ENCODE measurements at regions not wholly inside any gene's neighbourhood (a gene's known extent, or its start where the extent isn't known, plus 50 kb on each side); places are given as distances from the start of the nearest gene placed in this dataset.

DNA sequence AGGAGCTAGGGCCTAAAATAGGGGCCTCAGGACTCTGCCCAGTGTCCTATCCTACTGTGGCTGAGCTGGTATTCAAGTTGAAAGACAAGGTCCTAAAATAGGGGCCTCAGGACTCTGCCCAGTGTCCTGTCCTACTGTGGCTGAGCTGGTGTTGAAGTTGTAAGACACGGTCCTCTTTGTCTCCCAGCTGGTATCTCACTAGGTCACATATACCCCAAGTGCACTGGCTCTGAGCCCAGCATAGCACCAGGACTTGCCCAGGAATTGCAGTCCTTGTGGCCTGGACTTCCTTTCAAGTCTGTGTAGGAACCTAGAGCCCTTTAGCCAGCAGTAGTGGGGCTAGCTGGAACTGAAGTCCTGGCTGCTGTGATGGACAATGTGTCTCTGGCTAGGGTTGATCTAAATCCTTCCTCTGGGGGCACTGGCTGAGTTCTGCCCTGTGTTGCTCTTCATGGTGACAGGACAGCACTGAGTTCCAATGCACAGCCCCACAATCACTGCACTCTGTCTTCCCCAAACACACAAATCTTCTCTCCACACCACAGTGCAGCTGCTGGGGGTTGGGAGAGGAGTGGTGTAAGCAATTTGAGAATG, 260.5 kb downstream of the HAPSTR1 start:
- Mint-ChIP-seq H3K27ac (no peak overlapping the region), H3K4me3 (no peak overlapping the region), H3K9me3 (peaks cover 4 to 22% (median 11%) of the 10 kb centered on the region in 6 donors), H3K27me3 (ENCODE audit: low read depth in 3 of 3) (peaks cover 0 to 2% (median 0%) of the 10 kb centered on the region in 3 donors), H3K4me1 (no peaks in the 10 kb centered on the region), H3K36me3 (peaks cover 0 to 8% (median 0%) of the 10 kb centered on the region in 3 donors)
- DNase-seq = no peak

GRCh38 chr16:9357829-9358228, 266.4 kb downstream of the HAPSTR1 start:
- Mint-ChIP-seq H3K4me1 (no peaks in the 10 kb centered on the region), H3K4me3 (no peak overlapping the region), H3K36me3 (no peaks in the 10 kb centered on the region), H3K9me3 (peaks cover 2 to 24% (median 8%) of the 10 kb centered on the region in 6 donors), H3K27me3 (ENCODE audit: low read depth in 3 of 3) (peaks cover 2 to 4% (median 3%) of the 10 kb centered on the region in 3 donors), H3K27ac (no peak overlapping the region)
- DNase-seq = no peak

DNA sequence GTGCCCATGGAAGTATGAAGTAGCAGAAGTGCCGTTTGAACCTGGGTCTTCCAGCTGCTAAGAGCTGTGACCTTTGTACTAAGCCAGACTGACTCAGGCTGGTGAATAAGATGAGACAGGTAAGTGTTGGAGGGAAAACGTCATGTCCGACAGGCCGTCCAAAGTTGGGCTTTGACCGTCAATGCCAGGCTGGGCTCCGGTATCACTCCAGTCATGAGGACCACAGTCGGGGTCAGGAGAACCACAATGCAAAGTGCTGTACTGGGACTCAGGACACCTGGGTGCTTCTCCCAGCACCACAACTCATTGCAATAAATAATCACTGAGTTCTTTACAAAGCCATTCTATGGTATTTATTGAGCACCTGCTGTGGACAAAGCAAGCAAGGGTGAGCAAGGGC, 268.6 kb downstream of the HAPSTR1 start:
- H3K27me3 Mint-ChIP-seq (ENCODE audit: low read depth in 3 of 3) = peaks cover 2 to 8% (median 3%) of the 10 kb centered on the region in 3 donors
- H3K4me1 Mint-ChIP-seq = no peaks in the 10 kb centered on the region
- H3K9me3 Mint-ChIP-seq = peaks cover 2 to 24% (median 8%) of the 10 kb centered on the region in 6 donors
- H3K4me3 Mint-ChIP-seq = no peak overlapping the region
- H3K36me3 Mint-ChIP-seq = no peaks in the 10 kb centered on the region
- DNase-seq = no peak
- no peak overlapping the region for H3K27ac Mint-ChIP-seq

DNA sequence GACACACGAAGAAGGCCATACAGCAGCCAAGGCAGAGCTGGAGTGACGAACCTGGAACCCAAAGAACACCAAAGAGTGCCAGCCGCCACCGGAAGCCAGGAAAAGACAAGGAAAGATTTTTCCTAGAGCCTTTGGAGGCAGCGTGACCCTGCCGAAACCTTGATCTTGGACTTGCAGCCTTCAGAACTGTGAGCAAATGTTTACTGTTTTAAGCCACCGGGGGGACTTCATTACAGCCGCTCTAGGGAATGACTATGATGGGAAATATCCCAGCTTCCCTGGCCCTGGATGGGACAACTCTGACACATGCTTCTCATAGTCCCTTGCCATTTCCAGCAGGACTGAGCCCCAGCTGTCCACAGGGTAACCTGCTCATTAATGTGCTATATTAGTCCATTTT, 270.6 kb downstream of the HAPSTR1 start:
- Mint-ChIP-seq H3K27ac (no peak overlapping the region), H3K4me3 (no peak overlapping the region), H3K27me3 (ENCODE audit: low read depth in 3 of 3) (peaks cover 0 to 8% (median 6%) of the 10 kb centered on the region in 3 donors), H3K4me1 (no peaks in the 10 kb centered on the region), H3K36me3 (no peaks in the 10 kb centered on the region), H3K9me3 (peaks cover 0 to 18% (median 5%) of the 10 kb centered on the region in 6 donors)
- no peak for DNase-seq

GRCh38 chr16:9362604-9363003, 271.2 kb downstream of the HAPSTR1 start:
- Mint-ChIP-seq H3K36me3 (no peaks in the 10 kb centered on the region), H3K4me3 (no peak overlapping the region), H3K9me3 (peaks cover 0 to 12% (median 3%) of the 10 kb centered on the region in 6 donors), H3K27me3 (ENCODE audit: low read depth in 3 of 3) (peaks cover 0 to 8% (median 6%) of the 10 kb centered on the region in 3 donors), H3K27ac (no peak overlapping the region), H3K4me1 (no peaks in the 10 kb centered on the region)
- DNase-seq = no peak

GRCh38 chr16:9363520-9363919, 272.1 kb downstream of the HAPSTR1 start:
- no peaks in the 10 kb centered on the region for H3K36me3 Mint-ChIP-seq
- H3K9me3 Mint-ChIP-seq = peaks cover 0 to 9% (median 1%) of the 10 kb centered on the region in 6 donors
- H3K4me3 Mint-ChIP-seq = no peak overlapping the region
- no peak overlapping the region for H3K27ac Mint-ChIP-seq
- DNase-seq = no peak
- peaks cover 0 to 10% (median 6%) of the 10 kb centered on the region in 3 donors for H3K27me3 Mint-ChIP-seq (ENCODE audit: low read depth in 3 of 3)
- H3K4me1 Mint-ChIP-seq = no peaks in the 10 kb centered on the region

DNA sequence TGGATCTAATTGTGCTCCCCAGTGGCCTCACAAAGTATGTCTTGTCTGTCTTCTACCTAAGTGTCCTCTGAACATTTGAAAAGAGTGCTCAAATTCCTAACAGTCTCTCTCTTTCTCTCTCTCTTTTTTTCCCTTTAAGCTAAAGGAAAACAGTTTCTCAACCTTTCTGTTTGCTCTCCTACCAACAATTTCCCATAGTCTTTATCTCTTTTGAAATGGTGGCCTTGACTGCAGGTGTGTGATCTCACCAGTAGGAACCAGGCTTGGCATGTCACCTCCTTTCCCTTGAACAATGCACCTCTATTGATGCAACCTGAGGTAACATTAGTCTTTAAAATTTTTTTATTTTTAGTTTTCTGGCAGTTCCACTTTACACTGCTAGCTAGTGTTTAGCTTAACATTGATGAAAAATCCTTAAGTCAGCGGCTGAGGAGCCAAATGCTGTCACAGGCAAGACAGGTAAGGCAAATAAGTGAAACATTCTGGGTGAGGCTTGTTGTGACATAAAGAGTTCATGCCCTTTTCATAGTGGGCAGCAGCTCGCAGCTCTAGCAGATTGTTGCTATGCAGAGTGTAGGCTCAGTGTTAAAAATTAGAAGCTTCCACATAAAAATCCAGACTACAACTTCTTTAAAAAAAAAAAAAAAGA, 273.4 kb downstream of the HAPSTR1 start:
- no peaks in the 10 kb centered on the region for H3K4me1 Mint-ChIP-seq
- peaks cover 0 to 9% (median under 1%) of the 10 kb centered on the region in 6 donors for H3K9me3 Mint-ChIP-seq
- H3K27me3 Mint-ChIP-seq (ENCODE audit: low read depth in 3 of 3) = peaks cover 0 to 8% (median 2%) of the 10 kb centered on the region in 3 donors
- H3K36me3 Mint-ChIP-seq = no peaks in the 10 kb centered on the region
- H3K27ac Mint-ChIP-seq = no peak overlapping the region
- no peak for DNase-seq
- H3K4me3 Mint-ChIP-seq = no peak overlapping the region

GRCh38 chr16:9365370-9365728, 273.9 kb downstream of the HAPSTR1 start:
- H3K36me3 Mint-ChIP-seq = no peaks in the 10 kb centered on the region
- peaks cover 0 to 8% (median 7%) of the 10 kb centered on the region in 3 donors for H3K27me3 Mint-ChIP-seq (ENCODE audit: low read depth in 3 of 3)
- no peak overlapping the region for H3K4me3 Mint-ChIP-seq
- no peak overlapping the region for H3K27ac Mint-ChIP-seq
- DNase-seq = no peak
- no peaks in the 10 kb centered on the region for H3K4me1 Mint-ChIP-seq
- peaks cover 0 to 9% (median under 1%) of the 10 kb centered on the region in 6 donors for H3K9me3 Mint-ChIP-seq

DNA sequence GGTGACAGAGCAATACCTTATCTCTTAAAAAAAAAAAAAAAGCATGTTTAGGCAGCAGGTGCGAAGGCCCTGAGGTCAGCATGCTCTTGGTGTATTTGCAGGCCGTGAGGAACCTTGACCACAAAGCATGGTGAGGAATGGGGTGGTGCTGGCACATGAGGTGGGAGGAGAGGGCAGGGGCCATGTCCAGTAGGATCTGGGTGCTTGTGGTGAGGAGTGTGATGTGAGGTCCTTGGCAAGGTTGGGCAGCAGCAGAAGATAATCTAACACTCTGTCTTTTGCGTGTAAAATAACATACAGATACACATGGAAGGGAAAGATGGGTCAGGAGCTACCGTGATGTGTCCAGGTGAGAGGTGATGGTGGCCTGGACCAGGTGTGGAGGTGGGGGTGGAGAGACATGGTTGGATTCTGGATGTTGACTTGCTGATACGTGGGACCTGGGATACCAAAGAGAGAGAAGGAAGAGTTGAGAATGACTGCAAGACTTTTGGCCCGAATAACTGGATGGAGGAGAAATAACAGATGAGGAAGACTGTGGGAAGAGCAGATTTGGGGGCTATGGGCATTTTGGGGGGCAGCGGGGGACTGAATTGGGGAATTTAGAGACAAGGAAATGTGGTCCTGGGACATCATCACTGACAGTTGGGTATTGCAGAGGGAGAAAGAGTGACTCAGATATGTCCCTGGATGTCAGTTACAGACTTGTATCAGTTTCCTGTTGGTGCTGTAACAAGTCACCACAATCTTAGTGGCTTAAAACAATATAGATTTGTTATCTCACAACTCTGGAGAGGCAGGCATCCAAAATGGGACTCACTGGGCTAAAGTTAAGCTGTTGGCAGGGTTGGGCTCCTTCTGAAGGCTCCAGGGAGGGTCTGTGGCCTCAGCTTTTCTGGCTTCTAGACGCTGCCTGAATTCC, 274.9 kb downstream of the HAPSTR1 start:
- Mint-ChIP-seq H3K9me3 (peaks cover 0 to 9% (median under 1%) of the 10 kb centered on the region in 6 donors), H3K27me3 (ENCODE audit: low read depth in 3 of 3) (peaks cover 0 to 7% (median 6%) of the 10 kb centered on the region in 3 donors), H3K4me1 (no peaks in the 10 kb centered on the region), H3K4me3 (no peak overlapping the region), H3K27ac (no peak overlapping the region), H3K36me3 (no peaks in the 10 kb centered on the region)
- no peak for DNase-seq

- DNase-seq = no peak
- Mint-ChIP-seq H3K4me1 (no peaks in the 10 kb centered on the region), H3K27ac (no peak overlapping the region), H3K27me3 (ENCODE audit: low read depth in 3 of 3) (peaks cover 0 to 7% (median 5%) of the 10 kb centered on the region in 3 donors), H3K36me3 (no peaks in the 10 kb centered on the region), H3K9me3 (peaks cover 0 to 2% (median under 1%) of the 10 kb centered on the region in 6 donors), H3K4me3 (no peak overlapping the region)
Observed at GRCh38 chr16:9370061-9370491, 278.6 kb downstream of the HAPSTR1 start.

DNA sequence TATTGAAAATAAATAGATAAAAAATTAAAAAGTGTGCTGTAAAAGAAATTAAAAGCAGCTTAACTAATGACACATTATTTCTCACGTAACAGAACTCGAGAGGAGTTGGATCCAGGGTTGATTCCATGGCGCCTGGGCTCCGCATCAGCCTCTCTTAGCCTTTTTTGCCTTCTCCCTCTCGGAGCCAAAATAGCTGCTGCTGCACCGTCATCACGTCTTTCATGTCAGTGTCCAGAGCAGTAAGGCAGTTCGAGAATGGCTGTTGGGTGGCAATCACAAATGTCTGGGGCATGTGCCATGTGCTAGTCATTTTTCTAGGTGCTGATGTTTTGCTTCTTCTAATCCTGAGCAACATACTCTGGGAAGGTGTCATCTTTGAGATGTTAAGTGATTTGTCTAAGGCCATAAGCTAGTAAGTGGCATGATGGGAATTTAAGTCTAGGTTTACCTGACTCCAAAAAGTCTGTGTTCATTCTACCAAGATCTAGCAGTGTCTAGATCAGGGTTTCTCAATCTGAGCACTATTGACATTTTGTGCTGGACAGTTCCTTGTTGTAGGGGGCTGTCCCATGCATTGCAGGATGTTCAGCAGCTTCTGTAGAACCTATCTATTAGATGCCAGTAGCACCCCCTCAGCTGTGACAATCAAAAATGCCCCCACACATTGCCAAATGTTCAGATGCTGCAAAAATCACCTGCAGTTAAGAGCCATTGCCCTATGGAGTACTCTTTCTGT, 280.4 kb downstream of the HAPSTR1 start:
- H3K27me3 Mint-ChIP-seq (ENCODE audit: low read depth in 3 of 3) = peaks cover 0 to 5% (median 5%) of the 10 kb centered on the region in 3 donors
- no peaks in the 10 kb centered on the region for H3K4me1 Mint-ChIP-seq
- no peak for DNase-seq
- peaks cover 0 to 2% (median under 1%) of the 10 kb centered on the region in 6 donors for H3K9me3 Mint-ChIP-seq
- H3K27ac Mint-ChIP-seq = no peak overlapping the region
- H3K36me3 Mint-ChIP-seq = no peaks in the 10 kb centered on the region
- H3K4me3 Mint-ChIP-seq = no peak overlapping the region

- peaks cover 0 to 2% (median under 1%) of the 10 kb centered on the region in 6 donors for H3K9me3 Mint-ChIP-seq
- H3K4me1 Mint-ChIP-seq = no peaks in the 10 kb centered on the region
- H3K4me3 Mint-ChIP-seq = no peak overlapping the region
- no peak overlapping the region for H3K27ac Mint-ChIP-seq
- DNase-seq = no peak
- H3K36me3 Mint-ChIP-seq = no peaks in the 10 kb centered on the region
- peaks cover 0 to 5% (median 5%) of the 10 kb centered on the region in 3 donors for H3K27me3 Mint-ChIP-seq (ENCODE audit: low read depth in 3 of 3)
Observed at GRCh38 chr16:9372934-9373890, 281.8 kb downstream of the HAPSTR1 start.

Data from immature natural killer cell (primary cell).